ENCODE measurements at regions not wholly inside any gene's neighbourhood (a gene's known extent, or its start where the extent isn't known, plus 50 kb on each side); places are given as distances from the start of the nearest gene placed in this dataset.
"Not testable (repeated sequence)": the region's sequence is repeated elsewhere in the genome, so short reads cannot be mapped to it uniquely, and the experiment has no call there.

DNA sequence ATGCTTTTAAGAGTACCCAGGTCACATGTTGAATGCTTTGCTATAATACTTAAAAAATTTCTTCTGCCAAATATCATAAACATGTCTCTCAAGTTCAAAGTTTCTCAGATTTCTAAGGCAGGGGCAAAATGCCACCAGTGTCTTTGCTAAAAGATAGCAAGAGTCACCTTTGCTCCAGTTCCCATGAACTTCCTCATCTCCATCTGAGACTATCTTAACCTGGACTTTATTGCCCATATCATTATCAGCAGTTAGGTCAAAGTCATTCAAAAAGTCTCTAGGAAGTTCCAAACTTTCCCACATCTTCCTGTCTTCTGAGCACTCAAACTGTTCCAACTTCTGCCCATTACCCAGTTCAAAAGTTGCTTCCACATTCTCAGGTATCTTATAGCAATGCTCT is 307.6 kb upstream of the TNC start:
- FAIRE-seq, result no peak
- DNase-seq (ENCODE audit: insufficient read length, low spot score), result no peak

DNA sequence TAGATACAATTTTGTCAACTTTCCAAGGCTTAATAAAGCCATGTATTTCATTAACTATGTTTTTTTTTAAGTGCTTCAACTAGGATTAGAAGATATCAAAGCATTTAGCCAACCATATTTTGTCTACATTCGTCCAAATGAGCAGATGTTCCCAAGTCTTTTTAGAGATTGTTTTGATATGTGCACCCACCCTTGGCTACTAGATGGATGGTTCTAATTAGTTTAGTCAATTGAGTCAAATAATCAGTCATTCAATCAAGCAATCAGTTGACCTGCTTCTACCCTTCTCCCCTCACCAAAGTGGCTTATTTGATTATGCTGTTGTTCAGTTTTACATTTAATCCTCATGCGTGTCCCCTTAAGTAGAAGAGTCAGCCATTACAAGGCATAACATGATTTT is 319.5 kb upstream of the TNC start:
- FAIRE-seq, result no peak

DNA sequence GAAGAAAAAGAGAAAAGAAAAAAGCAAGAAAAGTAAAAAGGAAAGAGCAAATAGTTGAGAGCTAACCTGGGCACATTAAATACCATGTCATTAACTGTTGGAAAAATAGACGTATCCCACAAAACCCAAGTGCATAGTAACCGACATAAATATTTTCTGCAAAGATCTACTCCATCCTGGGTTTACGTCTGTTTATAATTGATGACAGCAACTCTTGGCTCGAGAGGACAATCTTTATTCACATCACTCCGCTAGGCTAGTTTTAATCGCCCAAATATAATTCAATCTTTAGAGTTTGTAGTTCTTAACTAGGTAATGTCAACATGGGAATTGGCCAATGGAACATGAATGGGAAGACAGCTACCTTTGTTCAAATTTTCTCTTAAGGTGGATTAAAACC is 321.7 kb upstream of the TNC start:
- no peak for DNase-seq (ENCODE audit: insufficient read length, low spot score)
- FAIRE-seq, result no peak

More for the DNA sequence above, 319.5 kb upstream of the TNC start:
- DNase-seq (ENCODE audit: insufficient read length, low spot score), result no peak

DNA sequence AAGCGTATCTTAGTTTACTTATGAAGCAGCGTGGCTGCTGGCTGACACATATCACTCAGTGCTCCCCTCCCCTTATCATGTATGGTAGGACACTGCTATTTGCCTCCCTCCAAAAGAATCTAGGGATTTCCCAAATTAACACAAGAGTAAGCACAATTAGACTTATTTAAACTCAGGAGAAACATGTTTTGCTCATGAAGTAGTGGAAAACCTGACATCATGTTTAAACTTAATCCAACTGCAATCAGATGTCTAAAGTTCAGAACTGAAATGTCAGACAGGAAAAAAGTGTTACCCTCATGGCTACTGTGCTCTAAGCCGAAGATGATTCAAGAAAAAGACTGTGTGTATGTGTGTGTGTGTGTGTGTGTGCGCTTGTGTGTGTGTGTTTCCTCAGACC is 324.1 kb upstream of the TNC start:
- DNase-seq (ENCODE audit: insufficient read length, low spot score), result no peak
- no peak for FAIRE-seq

DNA sequence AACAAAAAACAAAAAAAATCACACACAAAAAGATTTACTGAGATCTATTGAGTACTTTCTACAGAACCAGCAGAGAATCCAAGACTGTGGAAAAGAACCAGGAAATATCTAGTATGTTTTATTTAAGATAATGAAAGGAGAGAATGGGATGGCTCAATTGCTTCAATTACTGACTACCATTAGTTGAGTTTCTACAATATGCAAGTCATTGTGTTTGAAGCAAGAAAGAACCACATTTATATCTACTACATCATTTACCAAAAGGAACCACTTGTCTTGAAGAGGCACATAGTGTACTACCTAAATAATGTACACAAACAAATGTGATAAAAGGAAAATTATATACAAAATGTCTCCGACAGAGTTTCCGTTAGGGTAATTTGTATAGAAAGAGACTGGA is 325.9 kb upstream of the TNC start:
- DNase-seq (ENCODE audit: insufficient read length, low spot score) (no peak), FAIRE-seq (no peak)

DNA sequence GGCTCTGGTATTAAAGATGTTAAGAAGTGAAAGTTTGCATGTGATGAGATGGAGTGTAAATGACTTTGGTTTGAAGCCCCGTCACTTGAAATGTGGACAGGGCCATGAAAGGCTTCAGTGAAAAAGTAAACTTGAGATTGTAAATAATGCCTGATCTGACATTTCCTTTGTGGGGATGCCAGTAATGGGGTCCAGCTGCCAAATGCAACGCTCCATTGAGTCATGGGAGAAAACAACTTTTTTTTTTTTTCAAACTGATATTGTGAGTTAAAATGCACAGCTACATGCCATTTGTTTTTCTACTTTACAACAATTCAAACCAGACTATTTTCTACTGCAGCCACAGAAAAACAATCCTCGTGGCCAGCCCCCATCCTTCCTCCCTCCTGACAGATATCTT is 327.0 kb upstream of the TNC start:
- FAIRE-seq (no peak), DNase-seq (ENCODE audit: insufficient read length, low spot score) (no peak)

DNA sequence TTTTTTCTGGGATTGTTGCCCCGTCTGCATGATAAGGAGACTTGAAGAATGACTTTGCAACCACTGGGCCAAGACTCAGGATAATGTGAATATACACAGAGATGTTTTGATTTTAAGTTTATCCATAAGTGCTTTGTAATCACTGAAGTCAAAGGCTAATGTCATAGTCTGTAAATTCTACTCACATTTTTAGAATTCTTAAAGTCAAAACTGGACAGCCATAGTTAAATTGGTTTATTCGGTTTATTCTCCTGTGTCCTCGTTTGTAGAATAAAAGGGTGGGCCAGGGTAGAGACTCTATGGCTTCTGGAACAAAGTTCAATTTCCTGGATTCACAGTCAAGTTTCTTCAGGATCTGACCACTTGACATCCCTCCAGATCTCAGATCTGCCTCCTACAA is 327.7 kb upstream of the TNC start:
- FAIRE-seq, result no peak
- no peak for DNase-seq (ENCODE audit: insufficient read length, low spot score)

DNA sequence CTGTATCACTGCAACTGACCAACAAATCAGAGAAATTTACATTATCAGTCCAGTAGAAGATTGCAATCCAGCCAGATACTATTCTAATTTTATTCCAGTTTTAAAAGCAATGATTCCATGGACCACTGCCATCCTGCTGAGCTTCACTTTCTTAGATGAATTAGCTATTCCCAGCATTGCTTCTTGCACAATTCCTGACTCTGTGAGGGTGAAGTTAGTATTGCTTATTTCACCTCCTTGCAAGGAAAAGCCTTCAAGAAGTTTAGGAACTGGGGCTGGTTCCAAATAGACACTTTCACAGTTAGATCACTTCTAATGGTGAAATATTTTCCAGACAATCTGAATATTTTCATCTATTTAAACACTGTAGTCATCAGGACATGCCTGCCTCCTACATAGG is 338.6 kb upstream of the TNC start:
- FAIRE-seq, result no peak
- no peak for DNase-seq (ENCODE audit: insufficient read length, low spot score)

DNA sequence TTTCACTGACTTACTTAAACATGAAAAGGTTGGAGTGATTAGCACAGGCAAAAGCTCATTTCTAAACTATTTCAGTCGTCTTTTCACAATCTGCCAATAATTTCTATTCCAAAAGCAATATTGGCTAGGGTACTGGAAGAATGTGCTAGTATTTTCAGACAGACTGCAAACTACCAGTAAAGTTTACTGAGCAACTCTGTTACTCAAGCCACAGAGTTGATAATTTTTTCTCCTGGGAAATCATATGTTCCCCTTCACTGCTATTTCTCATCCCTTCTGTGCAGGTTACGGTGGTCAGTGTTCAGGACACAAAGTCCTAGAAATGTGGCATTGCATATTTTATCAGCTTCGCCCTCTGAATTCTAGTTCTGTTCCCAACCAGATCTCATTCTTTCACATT is 343.3 kb upstream of the TNC start:
- FAIRE-seq (no peak), DNase-seq (ENCODE audit: insufficient read length, low spot score) (no peak)

DNA sequence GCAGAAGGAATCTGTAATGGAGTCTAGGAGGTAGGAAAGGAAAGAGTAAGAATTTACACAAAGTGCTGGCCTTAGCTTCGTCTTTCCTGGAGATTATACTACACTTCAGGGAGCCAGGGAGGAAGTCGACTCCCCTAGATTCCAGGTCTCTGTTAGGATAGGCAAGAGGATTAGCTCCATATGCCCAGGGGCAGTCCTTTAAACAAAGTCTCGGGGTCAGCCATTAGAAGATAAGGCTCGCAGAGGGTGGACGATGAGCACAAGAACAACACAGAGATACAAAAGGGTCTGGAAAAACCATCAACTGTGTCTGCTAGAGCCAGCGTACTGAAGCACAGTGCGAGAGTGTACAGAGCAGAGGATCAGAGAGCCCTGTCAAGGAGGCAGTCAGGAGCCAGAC is 344.7 kb upstream of the TNC start:
- no peak for FAIRE-seq
- DNase-seq (ENCODE audit: insufficient read length, low spot score), result no peak

DNA sequence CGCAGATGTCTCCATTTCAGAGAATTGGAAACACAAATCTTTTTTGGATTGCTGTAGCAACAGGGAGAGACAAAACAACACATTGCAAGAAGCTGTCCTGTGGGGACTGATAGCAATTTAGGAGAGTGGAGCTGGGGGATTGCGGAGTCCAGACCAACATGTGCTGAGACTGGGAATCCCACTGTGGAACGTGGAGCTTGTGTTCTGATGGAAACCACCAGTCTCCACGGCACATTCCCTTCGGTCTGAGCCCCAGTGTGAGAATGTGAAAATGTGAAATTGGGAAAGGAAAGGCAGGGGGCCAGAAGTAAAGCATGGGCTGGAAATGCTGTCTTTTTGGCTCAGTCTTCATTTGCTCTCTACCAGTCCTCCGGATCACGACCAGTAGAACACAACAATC is 348.8 kb upstream of the TNC start:
- FAIRE-seq, result no peak
- DNase-seq (ENCODE audit: insufficient read length, low spot score), result no peak

DNA sequence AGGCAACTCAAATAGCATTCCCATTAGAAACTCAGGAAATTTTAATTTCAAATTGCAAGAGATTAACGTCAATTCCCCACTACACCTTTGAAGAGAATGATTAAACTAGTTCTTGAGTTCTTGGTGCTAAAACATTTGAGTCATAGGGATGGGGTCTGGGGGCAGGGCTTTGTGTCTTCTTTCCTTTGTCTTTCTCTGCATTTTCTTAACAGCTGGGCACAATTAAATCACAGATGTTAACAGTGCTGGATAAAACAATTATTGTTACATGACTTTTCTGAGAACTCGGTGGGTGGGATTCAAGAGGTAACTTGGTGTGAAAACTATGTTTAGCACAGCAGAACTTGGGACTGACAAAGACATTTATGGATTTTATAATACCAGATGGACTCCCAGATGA is 351.9 kb upstream of the TNC start:
- FAIRE-seq, result no peak
- DNase-seq (ENCODE audit: insufficient read length, low spot score), result no peak

DNA sequence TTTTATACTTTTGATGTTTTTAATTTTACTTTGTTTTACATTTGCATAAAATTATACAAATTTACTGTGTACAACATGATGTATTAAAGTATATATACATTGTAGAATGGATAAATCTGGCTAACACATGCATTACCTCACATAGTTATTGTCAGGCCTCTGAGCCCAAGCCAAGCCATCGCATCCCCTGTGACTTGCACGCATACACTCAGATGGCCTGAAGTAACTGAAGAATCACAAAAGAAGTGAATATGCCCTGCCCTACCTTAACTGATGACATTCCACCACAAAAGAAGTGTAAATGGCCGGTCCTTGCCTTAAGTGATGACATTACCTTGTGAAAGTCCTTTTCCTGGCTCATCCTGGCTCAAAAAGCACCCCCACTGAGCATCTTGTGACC is 355.1 kb upstream of the TNC start:
- not testable (repeated sequence) for FAIRE-seq; DNase-seq (ENCODE audit: insufficient read length, low spot score)

DNA sequence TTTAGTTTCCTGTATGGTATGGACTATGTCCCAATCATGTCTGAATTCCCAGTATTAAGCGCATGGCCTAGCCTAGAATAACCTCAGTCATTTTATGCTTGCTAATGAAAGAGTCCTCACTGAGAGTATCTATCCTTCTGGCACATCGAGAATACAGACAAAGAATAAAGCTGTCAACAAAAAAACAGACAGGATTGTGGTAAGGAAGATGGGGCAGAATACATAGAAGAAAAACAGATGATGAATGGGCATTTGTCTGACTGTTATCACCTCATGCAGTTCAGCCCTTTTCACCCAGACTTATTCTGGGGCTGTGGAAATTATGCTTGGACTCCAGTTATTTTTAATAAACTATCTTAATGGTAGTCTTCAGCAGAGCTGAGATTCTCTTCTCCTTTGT is 363.8 kb upstream of the TNC start:
- FAIRE-seq (no peak), DNase-seq (ENCODE audit: insufficient read length, low spot score) (no peak)

DNA sequence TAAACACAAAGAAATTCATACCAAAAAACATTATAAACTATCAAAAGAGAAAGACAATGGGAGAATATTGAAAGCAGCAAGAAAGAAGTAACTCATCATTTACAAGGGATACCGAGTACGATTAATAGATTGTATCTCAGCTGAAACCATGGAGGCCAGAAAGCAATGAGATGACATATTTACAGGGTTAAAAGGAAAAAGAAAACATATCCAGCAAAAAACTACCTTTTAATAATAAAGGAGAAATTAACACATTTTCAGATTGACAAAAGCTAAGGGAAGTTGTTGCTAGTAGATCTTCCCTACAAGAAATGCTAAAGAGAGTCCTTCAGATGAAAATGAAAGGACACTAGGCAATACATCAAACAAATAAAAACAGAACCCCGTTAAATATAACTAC is 364.8 kb upstream of the TNC start:
- DNase-seq (ENCODE audit: insufficient read length, low spot score) (no peak), FAIRE-seq (no peak)

DNA sequence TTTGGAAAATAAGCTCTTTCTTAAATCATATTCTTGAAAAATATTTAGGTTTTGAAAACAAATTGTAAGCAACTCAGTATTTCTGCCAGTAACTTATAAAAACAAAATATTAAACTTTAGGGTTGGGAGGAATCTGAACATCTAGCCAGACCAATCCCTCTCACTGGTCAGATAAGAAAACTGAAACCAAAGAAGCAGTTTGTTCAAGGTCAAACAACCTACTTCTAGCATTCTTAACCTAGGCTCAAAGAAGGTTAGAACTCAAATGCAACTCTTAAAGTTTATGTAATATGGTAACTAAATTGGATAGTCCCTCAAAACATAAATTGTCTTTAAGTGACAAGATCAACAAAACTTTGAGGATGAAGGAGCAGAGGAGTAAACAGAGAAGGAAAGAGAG is 374.9 kb upstream of the TNC start:
- DNase-seq (ENCODE audit: insufficient read length, low spot score) (no peak), FAIRE-seq (no peak)

DNA sequence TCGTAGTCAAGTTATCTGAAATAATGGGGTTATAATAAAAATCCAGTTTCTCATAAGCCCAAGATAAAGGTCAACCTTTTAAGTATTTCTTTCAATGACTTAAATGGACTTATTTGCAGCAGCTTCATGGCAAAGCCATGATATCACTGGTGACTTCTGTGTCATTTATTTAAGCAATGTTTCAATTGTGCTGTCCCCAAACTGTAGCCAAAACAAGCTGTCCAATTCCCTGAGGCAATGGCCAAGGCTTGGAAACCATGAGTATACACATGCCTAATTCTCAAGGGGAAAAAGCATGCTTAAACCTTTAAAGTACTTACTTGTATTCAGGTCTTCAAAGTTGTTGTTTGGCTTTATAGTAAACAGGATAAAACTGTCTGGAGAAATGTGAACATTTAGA is 376.4 kb upstream of the TNC start:
- no peak for DNase-seq (ENCODE audit: insufficient read length, low spot score)
- no peak for FAIRE-seq

DNA sequence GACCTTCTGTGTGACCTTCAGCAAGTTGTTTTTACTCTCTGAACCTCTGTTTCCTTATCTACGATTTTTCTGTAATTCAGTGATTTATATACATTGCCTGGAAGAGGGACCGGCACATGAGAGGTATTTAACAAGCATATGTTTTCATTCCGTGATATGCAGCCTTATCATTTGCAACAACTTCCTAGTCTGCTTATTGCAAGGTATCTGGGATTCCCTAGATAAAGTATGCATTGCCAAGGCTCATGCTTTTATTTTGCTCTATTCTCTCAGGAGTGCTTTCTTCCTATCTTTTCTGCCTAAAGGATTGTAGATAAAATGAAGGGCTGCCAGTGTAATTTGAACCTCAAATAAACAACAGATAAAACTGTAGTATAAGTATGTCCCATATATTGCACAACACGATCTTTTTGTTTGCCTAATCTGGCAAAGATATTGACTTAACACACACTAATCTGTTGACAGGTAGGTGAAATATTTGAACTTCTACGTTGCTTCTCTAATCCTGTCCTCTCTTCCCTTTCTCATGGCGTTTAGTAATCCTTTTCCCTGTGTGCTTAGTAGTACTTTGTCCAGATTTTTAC is 377.2 kb upstream of the TNC start:
- no peak for FAIRE-seq

DNA sequence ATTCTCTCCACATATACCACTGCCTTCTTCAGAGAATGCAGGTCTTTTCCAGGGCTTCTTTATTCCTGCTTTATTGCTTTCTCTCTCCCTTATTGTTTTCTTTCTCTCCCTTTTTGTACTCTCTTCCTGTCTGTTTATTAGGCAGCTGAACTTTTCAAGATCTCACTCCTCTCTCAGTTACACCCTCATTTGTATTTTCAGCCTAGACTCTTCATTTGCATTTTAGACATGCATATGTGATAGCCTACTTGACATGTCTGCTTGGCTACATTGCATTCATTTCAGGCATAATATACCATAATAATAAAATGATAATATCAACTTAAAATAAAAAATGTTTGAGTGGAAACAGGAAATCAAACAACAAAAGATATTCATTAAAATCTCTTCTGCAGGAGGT is 377.9 kb upstream of the TNC start:
- DNase-seq (ENCODE audit: insufficient read length, low spot score) (no peak), FAIRE-seq (no peak)

More for the DNA sequence above, 377.2 kb upstream of the TNC start:
- DNase-seq (ENCODE audit: insufficient read length, low spot score), result no peak

DNA sequence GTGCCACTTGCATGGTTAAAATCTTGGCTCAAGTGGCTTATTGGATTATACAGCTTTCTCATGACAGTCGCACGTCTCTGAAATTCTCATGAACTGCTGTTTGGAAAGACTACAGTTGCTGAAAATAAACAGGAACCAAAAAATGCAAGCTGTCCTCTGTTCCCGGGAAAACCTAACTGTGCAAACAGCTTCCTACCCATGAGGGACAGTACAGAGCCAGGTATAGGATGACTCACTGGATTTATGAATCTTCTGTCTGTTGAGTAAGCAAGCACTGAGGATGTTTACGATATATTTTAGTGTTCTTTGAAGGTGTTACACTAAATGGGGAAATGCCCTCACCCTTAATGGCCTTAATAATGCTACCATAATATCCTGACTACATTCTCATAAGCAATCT is 380.3 kb upstream of the TNC start:
- no peak for FAIRE-seq
- DNase-seq (ENCODE audit: insufficient read length, low spot score), result no peak

DNA sequence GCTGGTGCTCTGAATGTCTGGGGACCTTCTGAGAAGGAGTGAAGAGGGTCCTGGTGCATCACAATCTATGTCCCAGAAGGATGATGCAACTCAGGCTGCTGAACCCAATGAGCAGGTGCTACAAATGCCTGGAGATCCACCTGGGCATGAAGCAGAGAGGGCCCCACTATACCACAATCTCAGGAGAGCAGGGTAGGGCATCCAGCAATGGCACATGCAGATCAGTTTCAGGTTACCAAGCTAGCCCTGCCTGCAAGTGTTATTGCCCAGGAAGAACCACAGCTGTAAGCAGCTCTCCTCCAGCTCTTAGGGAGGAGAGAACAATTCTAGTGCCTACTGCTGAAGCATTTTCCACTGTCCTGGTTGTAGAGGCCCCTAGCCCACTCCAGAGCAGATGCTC is 389.2 kb upstream of the TNC start:
- no peak for FAIRE-seq
- no peak for DNase-seq (ENCODE audit: insufficient read length, low spot score)

DNA sequence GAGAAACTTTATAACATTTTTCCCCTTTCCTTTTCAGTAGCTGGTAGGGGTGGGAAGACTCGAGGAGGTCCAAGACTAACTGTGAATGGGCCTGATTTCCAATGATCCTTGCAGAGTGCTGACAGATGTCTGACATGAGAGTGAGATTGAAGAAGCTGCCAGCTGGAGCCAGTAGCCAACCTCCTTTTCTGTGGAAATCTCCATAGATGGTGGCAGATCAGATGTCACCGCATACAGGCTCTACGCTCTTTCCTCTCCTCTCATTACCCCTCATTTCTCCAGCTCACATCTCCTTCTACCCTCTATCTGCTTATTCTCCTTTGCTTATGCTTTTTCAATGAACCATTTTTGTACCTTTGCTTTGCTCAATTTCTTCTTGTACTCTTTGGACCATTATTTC is 395.2 kb upstream of the TNC start:
- DNase-seq (ENCODE audit: insufficient read length, low spot score) (no peak), FAIRE-seq (no peak)

DNA sequence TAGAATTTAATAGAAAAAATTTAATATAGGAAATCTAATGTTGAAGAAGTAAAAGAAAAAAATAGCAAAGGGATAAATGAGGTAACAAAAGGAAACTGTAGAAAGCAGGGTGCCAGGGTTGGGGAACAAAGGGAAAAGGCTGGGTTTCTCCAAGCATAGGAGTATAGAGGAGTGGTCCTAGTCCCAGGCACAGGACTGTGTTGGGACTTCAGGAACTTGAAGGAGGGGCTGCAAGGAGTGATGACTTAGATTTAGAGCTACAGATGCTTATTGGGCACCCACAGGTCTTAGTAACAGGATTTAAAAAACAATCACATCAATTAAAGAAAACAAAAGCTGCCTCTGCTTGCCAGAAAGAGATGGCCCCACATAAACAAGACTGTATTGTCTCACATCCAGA is 396.5 kb upstream of the TNC start:
- DNase-seq (ENCODE audit: insufficient read length, low spot score), result no peak

More for the DNA sequence above, 396.5 kb upstream of the TNC start:
- FAIRE-seq, result no peak
